SHP77 treated with DMSO at 0.1 percent for 48 hours (cell line): ENCODE measurements at regions not wholly inside any gene's neighbourhood (a gene's known extent, or its start where the extent isn't known, plus 50 kb on each side); places are given as distances from the start of the nearest gene placed in this dataset.

Experiments used
- DNase-seq: peaks from one replicate; lab custom pipeline; 2025; lab: John Stamatoyannopoulos, UW

DNA sequence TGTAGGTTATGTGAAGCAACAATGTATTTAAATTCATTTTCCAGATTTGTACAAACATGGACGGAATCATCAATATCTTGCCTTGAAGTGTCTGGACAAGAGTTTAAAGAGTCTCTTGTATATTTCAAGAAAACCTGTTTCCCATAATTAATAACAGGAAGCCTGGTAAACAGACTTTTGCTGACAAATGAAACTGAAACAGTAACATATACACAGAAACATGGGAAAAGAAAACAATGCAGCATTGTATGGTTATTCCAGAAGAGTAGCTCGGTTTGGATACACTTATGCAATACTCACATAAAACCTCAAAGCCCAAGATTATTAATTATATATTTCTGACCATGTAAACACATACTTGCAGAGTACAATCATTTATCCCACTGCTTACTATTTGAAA, 265.5 kb downstream of the PTPRC start:
- DNase-seq: no peak

DNA sequence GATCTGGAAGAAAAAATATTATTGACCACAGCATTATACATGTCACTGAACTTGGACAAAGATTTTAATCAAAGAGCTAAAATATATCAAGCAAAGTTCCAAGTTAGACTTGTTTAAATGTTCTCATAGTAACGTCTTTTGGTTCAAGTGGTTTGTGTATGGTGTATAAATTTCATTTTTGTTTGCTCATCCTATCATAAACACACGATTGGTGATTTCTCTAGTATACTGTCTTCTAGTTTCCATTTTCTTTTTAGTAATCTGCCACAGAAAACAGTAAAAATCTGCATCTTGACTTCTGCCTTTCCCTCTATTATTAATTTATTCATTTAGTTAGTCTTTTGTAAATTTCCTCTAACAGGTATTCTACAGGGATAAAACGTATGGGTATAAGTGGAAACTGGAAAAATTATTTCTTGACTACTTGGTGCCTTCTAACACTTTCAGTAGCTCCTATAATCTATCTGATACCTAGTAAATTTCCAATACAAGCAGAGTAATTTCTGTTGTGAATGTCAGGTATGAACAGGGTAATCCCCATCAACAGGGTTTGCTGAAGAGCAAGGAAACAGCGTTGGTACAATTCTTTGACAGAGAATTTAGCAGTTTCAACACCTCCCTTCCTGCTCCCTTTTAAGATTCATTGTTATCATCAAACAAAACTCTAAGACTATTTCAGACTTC, 268.0 kb downstream of the PTPRC start:
- no peak for DNase-seq

DNA sequence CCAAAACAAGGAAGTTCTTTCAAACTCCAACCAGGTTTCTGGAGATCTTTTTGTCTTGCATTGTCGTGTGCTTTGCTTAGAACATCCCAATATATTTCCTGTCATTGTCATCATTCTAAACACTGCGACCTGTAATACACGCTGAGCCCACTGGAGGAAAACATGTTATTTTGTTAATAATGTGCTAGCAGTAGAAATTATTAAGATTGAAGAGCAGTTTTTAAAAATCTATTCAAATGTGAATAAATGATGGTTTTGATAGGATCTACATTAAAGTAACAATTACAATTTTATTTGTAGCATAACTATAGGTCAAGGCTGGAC, 268.5 kb downstream of the PTPRC start:
- DNase-seq: no peak

- DNase-seq: no peak
These were observed 270.2 kb downstream of the PTPRC start for GRCh38 chr1:198908995-198909394.

GRCh38 chr1:198909973-198910372, 271.1 kb downstream of the PTPRC start:
- no peak for DNase-seq

DNA sequence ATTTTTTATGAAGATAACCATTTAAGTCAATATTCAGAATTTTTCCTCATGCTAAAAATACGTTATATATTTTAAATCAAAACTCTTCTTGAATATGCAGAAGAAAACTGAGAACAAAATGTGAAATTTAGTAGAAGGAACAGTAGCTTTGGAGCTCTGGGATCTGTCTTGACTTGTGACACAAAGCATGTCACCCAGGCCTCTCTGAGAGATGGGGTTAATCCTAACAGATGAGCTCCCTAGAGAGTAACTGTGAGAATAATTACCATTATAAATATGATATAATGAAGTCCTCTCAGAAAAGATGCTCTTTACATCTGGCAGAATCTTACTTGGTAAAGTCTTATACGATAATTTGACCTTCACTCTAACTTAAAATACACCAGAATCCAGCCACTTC, 272.0 kb downstream of the PTPRC start:
- DNase-seq: no peak

DNA sequence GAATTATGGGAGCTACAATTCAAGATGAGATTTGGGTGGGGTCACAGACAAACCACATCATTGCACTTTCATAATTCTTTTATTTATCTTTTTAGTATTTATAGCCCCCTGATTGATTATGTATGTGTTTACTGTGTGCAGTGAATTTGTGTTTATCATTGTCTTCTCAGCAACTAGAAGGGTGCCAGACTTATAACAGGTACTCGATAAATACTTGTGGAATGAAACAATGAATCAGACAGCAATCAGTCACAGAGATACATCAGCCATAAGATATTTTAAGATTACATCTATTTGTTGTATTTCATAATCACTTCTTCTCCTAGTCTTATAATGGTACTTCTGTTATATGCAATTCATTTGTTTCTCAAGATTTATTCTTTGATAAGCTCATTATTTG, 273.2 kb downstream of the PTPRC start:
- DNase-seq: no peak

- DNase-seq: no peak
These were observed 274.8 kb downstream of the PTPRC start for GRCh38 chr1:198913667-198914066.

- no peak for DNase-seq
These were observed 276.7 kb downstream of the PTPRC start for GRCh38 chr1:198915327-198916231.

DNA sequence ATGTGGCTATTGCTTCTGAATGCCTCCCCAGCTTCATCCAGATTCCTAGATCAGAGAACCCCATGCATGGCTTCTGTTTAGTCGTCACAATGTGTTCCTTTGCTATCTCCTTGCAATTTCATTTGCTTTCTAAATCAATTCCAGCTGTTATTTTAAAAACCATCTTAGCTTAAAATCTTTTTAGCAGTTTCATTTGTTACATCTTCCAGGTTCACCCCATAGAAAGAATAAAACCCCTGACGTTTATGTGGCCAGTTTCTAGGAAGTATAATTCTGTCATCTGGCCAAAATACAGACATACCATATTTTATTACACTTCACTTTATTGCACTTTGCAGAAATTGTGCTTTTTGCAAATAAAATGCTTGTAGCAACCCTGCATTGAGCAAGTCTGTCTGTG, 278.4 kb downstream of the PTPRC start:
- DNase-seq: no peak

- no peak for DNase-seq
These were observed 280.1 kb downstream of the PTPRC start for GRCh38 chr1:198918920-198919319.

- no peak for DNase-seq
These were observed 281.0 kb downstream of the PTPRC start for GRCh38 chr1:198919667-198920398.

GRCh38 chr1:198922638-198923430, 284.0 kb downstream of the PTPRC start:
- DNase-seq: no peak

GRCh38 chr1:198923993-198924392, 285.2 kb downstream of the PTPRC start:
- DNase-seq: no peak

DNA sequence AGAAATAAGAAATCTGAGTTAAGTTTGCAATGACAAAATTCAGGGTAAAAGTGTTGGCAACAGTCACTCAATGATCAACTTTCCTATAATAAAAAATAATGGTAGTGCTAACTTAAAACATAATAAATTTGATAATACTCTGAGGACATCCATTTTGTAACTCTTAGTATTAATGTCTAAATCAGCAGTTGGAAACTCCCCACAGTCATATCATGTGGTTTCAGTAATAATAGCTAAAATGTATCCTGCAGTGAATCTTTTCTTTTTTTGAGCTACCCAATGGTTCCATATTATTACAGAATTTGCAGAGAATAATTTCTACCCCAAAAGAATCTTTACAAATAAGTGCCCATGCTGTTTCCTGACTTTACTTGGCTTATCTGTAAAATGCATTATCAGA, 286.7 kb downstream of the PTPRC start:
- no peak for DNase-seq

DNA sequence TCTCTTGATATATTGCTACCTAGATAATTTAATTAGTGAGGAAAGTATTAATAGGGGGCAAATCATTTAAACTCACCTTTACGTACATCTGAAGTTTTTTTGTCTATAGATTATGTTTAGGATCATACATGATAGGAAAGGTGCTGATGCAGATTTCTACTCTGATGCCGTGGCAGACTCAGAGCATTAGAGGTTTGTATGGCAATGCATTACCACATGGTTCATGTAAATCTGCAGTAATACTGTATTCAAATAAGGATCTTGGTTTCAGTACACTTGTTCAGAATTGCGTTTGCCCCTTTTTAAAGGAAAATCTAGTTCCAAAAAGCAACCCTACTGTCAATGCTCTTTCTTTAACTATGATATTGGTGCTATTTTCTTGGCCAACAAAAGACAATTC, 288.3 kb downstream of the PTPRC start:
- no peak for DNase-seq

DNA sequence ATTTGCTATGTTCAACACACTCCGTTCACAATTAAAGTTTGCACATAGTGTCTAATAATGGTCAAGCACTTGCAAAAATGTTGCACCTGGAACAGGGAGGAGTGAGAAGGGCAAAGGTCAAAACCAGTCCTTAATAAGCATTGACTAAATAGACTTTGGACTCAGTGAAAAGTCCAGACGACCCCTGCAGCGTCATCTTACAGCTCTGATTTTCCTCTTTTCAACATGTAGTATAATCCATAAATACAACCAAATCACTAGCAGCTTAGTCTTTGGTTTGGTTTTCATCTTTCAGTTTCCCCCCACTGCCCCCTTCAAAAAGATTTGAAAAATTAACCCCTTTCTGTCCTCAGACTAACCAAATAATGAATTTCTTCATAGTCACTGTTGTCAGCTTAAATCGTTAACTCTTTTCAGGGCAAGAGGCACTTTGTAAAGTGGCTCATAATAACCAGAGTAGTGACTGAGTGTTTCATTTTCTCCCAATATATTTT, 290.3 kb downstream of the PTPRC start:
- DNase-seq: no peak

DNA sequence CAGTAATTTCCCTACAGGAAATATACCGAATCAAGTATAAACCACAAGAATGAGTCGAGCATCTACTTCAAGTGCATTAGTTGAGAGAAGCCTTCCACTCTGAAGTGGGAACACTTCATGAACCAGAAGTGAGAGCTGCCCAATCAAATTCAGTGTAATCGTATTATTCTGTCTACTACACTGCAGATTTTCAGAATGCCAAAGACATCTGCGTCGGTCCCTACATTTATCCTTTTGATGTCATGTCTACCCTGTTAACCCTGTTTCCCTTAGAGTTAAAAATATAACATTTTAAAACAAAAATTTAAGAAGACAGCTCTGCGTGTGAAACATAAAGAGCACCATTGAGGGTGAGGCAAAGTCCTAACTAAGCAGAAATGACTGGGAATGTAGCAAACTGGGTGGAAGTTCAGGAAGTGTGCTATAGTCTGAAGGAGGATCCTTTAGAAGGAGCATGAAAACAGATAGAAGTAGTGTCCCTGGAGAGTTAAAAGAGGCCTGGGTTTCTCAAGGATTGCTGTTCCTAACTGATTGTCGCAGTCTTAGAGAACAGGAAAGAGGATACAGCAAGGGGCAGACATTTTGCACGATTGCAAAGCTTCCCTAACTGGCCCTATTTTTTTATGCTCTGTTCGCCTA, 291.2 kb downstream of the PTPRC start:
- peak; percentile 32 for DNase-seq

DNA sequence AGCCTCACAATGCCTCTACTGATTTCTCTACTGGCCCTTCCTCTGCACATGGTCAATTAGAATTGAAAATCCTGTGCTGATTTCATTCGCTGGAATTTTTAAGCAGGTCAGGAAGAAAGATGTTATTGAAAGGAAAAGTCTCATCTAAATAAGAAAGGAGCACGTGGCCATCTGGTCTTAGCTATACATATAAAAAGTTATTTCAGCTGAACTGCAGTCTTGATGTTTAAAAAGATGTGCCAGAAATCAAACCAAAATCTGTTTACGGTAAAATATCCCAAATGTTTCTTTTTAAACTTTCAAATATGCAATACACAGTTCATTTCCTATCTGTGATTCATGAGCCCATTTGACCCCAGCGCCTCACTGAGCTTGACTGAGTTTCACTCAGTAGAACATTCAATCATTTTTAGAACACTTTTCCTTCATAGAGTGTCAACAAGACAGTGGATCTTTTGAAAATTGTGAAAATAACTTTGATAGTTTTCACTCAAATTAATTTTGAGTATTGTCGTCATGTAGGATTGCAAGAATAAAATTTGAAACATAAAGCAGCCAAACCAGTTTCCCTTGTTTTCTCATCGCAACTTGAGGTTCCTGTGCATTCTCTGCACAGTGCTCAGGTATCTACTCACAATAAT, 293.6 kb downstream of the PTPRC start:
- DNase-seq: no peak

- no peak for DNase-seq
These were observed 294.8 kb downstream of the PTPRC start for GRCh38 chr1:198933515-198934222.
